ENCODE measurements at regions not wholly inside any gene's neighbourhood (a gene's known extent, or its start where the extent isn't known, plus 50 kb on each side); places are given as distances from the start of the nearest gene placed in this dataset.

DNA sequence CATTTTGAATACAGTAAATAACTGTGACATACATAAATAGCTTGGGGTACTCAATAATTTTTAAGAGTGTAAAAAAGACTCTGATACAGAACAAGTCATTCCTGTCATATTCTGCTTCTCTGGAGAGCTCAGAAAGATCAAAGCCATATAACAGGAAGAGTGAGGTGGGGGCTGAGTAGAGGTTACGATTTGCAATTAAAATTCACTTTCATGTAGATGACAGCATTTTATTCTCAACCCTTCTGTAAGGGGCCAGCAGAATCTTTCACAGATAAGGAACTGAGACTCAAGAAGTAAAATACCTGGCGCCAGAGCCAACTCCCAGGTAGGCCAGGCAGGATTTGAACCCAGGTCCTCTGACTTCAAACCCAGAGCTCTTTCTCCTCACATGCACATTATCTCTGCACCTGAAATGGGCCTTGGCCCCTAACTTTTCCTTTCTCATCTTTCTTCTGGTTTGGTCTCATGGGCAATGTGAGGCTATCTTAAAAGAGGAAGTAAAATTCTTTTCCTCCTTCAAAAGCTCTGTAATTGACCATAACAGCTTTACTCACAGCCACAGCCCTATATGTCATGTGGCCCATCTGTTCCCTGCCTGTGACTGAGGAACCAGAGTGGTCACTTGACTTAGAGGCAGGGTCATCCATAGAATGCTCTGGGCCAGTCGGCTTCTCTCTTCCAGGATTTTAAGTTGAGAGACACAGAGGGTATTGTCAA lies 80.9 kb upstream of the SYT6 start:
- TF ChIP-seq SMC3 (conservative IDR thresholded peaks at IDR 0.05; ENCODE audit: poor library complexity), result no peak
- TF ChIP-seq, protein P1, sequence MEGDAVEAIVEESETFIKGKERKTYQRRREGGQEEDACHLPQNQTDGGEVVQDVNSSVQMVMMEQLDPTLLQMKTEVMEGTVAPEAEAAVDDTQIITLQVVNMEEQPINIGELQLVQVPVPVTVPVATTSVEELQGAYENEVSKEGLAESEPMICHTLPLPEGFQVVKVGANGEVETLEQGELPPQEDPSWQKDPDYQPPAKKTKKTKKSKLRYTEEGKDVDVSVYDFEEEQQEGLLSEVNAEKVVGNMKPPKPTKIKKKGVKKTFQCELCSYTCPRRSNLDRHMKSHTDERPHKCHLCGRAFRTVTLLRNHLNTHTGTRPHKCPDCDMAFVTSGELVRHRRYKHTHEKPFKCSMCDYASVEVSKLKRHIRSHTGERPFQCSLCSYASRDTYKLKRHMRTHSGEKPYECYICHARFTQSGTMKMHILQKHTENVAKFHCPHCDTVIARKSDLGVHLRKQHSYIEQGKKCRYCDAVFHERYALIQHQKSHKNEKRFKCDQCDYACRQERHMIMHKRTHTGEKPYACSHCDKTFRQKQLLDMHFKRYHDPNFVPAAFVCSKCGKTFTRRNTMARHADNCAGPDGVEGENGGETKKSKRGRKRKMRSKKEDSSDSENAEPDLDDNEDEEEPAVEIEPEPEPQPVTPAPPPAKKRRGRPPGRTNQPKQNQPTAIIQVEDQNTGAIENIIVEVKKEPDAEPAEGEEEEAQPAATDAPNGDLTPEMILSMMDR (IDR thresholded peaks at IDR 0.05; ENCODE audit: poor library complexity, severe bottlenecking), result no peak
- no peak for TF ChIP-seq POLR2AphosphoS5 (IDR thresholded peaks at IDR 0.05)
- TF ChIP-seq, protein P2, sequence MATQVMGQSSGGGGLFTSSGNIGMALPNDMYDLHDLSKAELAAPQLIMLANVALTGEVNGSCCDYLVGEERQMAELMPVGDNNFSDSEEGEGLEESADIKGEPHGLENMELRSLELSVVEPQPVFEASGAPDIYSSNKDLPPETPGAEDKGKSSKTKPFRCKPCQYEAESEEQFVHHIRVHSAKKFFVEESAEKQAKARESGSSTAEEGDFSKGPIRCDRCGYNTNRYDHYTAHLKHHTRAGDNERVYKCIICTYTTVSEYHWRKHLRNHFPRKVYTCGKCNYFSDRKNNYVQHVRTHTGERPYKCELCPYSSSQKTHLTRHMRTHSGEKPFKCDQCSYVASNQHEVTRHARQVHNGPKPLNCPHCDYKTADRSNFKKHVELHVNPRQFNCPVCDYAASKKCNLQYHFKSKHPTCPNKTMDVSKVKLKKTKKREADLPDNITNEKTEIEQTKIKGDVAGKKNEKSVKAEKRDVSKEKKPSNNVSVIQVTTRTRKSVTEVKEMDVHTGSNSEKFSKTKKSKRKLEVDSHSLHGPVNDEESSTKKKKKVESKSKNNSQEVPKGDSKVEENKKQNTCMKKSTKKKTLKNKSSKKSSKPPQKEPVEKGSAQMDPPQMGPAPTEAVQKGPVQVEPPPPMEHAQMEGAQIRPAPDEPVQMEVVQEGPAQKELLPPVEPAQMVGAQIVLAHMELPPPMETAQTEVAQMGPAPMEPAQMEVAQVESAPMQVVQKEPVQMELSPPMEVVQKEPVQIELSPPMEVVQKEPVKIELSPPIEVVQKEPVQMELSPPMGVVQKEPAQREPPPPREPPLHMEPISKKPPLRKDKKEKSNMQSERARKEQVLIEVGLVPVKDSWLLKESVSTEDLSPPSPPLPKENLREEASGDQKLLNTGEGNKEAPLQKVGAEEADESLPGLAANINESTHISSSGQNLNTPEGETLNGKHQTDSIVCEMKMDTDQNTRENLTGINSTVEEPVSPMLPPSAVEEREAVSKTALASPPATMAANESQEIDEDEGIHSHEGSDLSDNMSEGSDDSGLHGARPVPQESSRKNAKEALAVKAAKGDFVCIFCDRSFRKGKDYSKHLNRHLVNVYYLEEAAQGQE (IDR thresholded peaks at IDR 0.05; ENCODE audit: borderline replicate concordance), result no peak
- no peak for TF ChIP-seq EZH2 (IDR thresholded peaks at IDR 0.05; ENCODE audit: borderline replicate concordance, insufficient read depth, low read length, poor library complexity, severe bottlenecking)
- TF ChIP-seq EP300 (conservative IDR thresholded peaks at IDR 0.05; ENCODE audit: poor library complexity, severe bottlenecking), result no peak
- no peak for TF ChIP-seq TAF1 (IDR thresholded peaks at IDR 0.05; ENCODE audit: low read depth)
